GM12873 (cell line): ENCODE measurements at regions not wholly inside any gene's neighbourhood (a gene's known extent, or its start where the extent isn't known, plus 50 kb on each side); places are given as distances from the start of the nearest gene placed in this dataset.

ENCODE experiments used
- TF ChIP-seq, protein P1 (sequence below): IDR thresholded peaks from 2 replicates; pipeline ENCODE4 v1.5.1; 2012; ENCODE audit warnings: low read depth, mild to moderate bottlenecking, moderate library complexity, low read length, control low read depth; ENCODE audit not compliant: insufficient read depth; ENCODE audit errors: missing control alignments

DNA sequence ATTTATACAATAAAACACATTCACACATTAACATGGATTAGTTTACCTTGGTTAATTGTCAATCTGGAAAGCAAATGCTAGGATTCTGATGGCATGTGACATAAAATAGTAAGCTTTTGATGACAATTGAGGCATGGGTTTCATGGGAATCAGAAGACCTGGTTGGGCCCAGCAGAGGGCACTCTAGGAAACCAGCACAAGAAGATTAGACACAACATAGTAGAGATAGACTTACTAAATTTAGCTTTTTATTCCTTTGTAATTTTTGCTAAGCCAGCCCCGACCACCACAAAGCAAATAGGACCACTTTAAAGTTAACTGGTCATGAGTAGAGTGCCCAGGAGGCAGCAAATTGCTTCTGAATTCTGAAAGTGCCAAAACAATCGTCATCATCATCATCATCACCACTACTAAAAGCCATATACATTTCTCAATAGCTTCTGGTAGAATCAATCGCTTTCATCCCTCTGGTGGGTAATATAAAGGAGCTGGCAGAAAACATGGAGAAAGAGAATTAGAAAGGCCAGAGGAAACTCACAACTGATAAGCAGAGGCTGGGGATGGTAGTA lies 163.2 kb downstream of the ARRDC3 start:
- TF ChIP-seq, protein P1, sequence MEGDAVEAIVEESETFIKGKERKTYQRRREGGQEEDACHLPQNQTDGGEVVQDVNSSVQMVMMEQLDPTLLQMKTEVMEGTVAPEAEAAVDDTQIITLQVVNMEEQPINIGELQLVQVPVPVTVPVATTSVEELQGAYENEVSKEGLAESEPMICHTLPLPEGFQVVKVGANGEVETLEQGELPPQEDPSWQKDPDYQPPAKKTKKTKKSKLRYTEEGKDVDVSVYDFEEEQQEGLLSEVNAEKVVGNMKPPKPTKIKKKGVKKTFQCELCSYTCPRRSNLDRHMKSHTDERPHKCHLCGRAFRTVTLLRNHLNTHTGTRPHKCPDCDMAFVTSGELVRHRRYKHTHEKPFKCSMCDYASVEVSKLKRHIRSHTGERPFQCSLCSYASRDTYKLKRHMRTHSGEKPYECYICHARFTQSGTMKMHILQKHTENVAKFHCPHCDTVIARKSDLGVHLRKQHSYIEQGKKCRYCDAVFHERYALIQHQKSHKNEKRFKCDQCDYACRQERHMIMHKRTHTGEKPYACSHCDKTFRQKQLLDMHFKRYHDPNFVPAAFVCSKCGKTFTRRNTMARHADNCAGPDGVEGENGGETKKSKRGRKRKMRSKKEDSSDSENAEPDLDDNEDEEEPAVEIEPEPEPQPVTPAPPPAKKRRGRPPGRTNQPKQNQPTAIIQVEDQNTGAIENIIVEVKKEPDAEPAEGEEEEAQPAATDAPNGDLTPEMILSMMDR: peak; percentile 54

DNA sequence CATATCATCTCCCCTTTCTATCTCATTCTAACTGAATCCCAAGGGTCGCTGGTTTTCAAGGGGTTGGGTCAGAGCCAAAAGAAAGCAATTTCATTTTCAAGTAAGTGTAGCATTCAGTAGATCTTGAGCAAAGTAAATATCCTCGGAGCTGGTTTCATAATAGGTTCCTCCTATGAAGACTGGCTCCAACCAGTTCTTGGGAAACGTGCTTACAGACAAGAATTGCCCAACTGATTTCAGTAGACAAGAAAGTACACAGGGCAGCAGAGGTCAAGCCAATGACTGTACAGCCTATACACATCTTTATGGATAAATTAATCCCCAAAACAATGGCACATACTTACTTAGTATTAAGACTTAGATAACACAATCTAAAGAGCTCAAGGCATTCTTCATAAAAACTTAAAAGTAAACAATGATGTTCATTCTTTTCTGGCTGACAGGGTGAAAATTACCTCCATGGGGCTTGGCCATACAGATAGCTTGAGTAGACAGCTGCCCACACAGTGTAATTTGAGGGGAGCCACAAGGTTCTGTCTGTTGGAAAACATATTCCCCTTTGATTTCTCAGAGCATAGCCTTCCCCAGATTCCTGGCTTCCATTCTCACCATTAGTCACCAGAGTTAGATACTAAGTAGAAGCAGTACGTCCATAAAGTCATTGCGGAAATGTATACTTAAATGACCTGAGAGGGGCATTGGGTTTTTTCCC lies 163.9 kb downstream of the ARRDC3 start:
- TF ChIP-seq, protein P1: no peak

DNA sequence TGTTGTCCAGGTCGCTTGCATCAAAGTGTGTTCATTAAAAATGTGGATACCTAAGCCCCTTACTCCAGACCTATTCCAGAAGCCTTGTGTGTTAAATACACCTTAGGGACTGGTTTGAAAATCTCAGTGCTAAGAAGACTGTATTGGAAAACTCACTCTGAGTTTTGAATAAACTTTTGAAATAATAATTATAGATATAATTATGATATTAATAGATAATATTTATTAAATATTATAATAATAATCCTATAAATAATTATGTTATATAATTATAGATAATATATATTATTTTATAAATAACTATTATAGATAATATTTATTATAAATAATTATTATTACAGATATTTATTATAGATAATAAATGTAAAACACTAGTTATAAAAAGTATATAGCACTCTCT lies 165.3 kb downstream of the ARRDC3 start:
- TF ChIP-seq, protein P1: no peak

DNA sequence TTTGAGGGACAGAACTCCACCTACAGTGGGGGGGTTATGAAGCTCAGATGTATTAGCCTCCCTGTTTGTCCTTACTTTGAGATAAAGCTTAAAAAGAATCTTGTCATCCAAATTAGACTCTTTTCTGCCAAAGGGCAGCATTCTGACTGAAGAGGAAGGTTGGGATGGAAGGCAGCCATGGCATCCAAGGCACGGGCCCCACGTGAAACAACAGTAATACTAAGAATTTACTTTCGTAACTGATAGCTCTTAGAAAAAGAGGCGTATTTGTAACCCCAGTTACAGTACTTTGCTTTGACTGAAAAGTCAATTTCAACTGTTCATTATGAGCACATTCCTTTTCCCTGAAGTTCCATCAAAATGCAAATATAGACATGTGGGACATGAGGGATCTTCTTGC lies 168.5 kb downstream of the ARRDC3 start:
- TF ChIP-seq, protein P1: no peak
